ENCODE measurements at regions not wholly inside any gene's neighbourhood (a gene's known extent, or its start where the extent isn't known, plus 50 kb on each side); places are given as distances from the start of the nearest gene placed in this dataset.

DNA sequence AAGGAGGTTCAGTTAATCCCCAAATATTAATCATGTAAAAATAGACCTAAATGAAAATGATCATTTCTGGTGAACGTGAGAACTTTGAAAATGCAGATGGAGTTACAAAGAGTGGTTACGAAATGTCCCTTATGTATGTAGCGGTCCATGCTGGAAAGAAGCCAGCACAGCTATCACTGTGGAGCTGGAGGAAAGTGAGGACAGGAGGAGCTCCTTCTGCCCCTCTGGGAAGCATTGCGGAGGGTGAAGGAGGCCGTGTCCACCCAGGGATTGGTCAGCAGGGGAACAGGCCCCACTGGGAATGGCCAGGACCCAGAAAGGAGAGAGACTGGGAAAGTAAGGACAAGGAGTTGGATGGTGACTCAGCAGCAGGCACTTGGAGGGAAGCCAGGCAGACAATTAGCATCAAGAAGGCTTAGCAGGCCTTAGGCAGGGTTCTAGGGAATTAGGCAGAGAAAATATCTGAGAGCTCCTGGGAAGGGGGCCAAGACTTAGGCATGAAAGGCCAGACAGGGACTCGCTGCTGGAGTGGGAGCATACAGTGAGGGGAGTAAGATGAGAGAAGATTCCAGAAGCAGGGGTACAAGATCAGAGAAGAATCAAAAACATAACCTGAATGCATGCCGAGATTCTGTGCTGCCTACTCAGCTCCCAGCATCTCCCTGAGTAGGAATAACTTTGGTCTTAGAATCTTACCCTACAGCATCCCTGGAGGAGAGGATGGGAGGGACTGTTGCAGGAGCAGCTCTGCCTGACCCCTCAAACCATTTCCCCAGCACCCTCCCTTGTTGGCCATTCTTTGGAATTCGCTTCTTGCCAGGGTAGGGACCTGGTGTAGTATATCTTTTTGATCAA lies 171.0 kb upstream of the UMPS start:
- DNase-seq = peak; percentile 96

DNA sequence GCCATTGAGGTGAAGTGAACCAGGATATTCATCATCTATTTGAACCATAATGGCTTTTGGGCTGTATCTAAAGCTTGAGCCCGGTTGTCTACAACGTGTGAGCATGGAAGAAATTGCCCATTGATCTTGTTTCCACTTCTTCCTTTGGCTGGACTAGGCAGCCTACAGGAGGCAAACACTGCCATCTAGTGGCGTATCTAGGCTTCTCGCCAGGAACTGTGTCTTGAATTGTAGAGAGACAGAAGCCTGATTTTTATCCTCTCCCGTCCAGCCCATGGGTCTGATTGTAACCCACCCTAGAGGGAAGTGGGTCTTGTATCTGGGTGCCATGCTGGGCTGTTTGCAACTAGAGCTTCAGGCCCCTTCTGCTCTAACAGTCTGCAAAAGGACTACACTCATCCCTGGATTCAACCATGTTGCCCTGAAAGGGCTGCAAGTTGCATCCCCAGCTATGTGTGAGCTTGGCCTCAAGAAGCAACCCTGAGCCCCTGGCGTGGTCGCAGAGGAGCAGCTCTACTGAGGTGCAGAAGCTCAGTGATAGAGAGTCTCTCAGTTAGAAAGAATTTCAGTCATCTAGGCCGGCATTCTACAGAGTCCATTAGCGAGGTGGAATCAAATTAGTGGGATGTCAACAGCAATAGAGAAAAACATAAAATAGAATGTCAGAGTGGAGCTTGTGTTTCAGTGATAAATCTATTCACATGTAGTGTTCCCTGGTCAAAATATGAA lies 170.2 kb upstream of the UMPS start:
- DNase-seq = peak; percentile 88

- DNase-seq = no peak
Observed at GRCh38 chr3:124560666-124561215, 169.5 kb upstream of the UMPS start.

- DNase-seq = no peak
Observed at GRCh38 chr3:124562769-124563168, 167.5 kb upstream of the UMPS start.

GRCh38 chr3:124563376-124563775 lies 166.9 kb upstream of the UMPS start:
- no peak for DNase-seq

DNA sequence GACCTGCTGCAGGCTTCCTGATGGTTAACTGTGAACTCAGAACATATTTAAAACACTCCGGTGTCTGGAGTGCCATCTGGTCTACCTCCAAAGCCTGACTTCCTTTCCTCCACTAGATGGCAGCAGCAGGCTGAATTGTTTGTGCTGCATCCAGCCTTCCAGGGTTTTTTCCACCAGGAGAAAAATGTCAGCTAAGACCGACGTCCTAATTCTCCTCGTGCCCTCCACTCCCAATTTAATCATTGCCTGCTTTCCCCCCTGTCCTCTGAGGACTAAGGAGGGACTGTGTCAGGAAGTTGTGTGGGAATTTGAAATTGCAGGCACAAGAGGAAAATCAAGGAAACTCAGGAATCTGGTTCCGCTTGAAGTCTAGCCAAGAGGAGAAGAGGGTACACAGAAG lies 165.2 kb upstream of the UMPS start:
- peak; percentile 81 for DNase-seq

GRCh38 chr3:124565551-124565950 lies 164.7 kb upstream of the UMPS start:
- no peak for DNase-seq

DNA sequence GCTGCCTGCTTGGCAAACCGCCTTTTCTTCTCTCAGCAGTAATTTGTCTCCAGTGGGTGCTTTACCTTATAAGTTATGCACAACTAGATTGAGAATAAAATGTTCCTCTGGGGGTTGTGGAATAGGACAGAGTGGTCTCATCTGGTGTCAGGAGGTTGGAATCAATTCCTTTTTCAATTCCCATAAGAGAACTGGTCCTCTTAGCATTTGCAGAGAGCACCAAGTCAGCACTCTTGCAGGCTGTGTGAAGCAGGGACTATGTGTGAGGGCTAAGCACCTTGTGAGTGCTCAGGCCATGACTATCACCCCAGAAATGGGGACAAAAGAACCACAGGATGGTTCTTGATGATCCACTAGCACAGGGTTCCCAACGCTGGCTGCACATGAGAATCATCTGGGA lies 163.6 kb upstream of the UMPS start:
- DNase-seq = no peak

- no peak for DNase-seq
Observed at GRCh38 chr3:124567179-124567578, 163.1 kb upstream of the UMPS start.

- DNase-seq = no peak
Observed at GRCh38 chr3:124569761-124570160, 160.5 kb upstream of the UMPS start.

- no peak for DNase-seq
Observed at GRCh38 chr3:124570232-124570631, 160.0 kb upstream of the UMPS start.

- no peak for DNase-seq
Observed at GRCh38 chr3:124572851-124573405, 157.3 kb upstream of the UMPS start.

- DNase-seq = no peak
Observed at GRCh38 chr3:124574012-124574411, 156.2 kb upstream of the UMPS start.

GRCh38 chr3:124576565-124577493 lies 153.4 kb upstream of the UMPS start:
- no peak for DNase-seq

DNA sequence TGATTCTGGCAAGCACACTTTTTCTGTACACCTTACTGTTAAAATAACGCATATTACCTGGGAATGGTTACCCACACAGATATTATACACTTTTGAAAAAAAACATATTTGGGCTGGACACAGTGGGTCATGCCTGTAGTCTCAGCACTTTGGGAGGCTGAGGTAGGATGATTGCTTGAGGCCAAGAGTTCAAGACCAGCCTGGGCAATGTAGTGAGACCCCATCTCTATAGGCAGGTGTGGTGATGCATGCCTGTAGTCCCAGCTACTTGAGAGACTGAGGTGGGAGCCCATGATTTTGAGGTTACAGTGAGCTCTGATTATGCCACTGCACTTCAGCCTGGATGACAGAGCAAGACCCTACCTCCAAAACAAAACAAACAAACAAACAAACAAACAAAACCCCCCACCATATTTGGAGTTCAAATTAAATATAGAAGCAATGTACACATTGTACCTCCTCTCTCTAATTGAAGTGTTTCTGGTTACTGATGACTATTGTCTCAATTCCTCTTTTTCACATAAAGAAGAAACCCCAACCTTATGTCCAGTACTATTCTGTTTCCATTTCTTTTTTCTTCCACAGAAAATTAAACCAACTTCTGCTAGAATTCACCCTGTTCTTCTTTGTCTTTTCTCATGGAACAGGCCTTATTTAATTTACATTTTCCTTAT lies 152.6 kb upstream of the UMPS start:
- DNase-seq = no peak

DNA sequence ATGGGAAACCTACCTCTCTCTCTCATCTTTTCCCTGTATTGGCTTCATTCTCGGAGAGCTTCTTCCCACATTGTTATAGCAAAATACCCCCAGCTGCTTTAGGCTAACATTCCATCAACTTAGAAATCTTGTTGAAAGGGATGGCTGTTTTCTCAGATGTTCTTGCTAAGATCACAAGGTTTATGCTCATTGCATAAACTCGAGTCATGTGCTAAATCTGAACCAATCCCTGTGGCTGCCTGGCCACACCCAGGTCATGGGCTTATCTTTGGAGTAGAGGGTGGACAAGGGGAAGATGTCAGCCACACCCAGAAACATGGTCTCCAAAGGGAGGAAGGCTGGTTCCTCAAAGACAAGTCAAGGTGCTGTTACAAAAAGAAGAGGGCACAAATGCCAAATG lies 150.6 kb upstream of the UMPS start:
- DNase-seq = no peak

GRCh38 chr3:124582196-124582595 lies 148.1 kb upstream of the UMPS start:
- no peak for DNase-seq

DNA sequence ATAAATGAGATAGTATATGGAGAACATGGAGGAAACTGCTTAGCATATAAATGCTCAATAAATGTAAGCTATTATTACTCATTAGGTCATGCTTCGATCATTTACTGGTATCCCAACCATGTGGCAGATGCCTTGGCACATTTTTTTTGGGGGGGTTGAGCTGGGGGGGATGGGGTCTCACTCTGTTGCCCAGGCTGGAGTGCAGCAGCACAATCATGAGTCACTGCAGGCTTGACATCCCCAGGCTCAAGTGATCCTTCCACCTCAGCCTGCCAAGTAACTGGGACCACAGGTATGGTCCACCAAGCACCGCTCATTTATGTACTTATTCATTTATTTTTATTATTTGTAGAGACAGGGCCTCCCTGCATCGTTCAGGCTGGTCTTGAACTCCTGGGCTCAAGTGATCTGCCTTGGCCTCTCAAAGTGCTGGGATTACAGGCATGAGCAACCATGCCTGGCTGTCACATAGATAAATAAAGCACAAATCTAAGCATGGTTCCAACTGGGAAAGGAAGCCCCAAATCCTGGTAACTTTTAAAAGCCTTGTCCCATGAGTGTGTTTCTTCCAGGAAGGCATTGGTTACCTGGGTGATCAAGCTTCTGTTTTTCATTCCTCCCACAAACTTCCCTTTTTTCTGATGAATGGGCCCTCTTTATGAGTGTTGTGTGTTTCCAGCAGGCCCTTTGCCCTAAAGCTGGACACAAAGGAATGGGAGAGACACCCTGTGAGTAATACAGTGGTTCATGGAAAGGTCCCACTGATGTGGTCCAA lies 147.4 kb upstream of the UMPS start:
- no peak for DNase-seq

- DNase-seq = no peak
Observed at GRCh38 chr3:124584245-124584551, 146.1 kb upstream of the UMPS start.

- DNase-seq = peak; percentile 62
Observed at GRCh38 chr3:124584552-124585391, 145.5 kb upstream of the UMPS start.

Data from NCI-H1105 treated with DMSO at 0.1 percent for 48 hours (cell line).